ENCODE measurements at regions not wholly inside any gene's neighbourhood (a gene's known extent, or its start where the extent isn't known, plus 50 kb on each side); places are given as distances from the start of the nearest gene placed in this dataset.
"Not testable (repeated sequence)": the region's sequence is repeated elsewhere in the genome, so short reads cannot be mapped to it uniquely, and the experiment has no call there.

- TF ChIP-seq CTCF (IDR thresholded peaks at IDR 0.05; ENCODE audit: low read depth, low read length): no peak
- Histone ChIP-seq H3K36me3 (no peaks in the 10 kb centered on the region), H3K9me3 (ENCODE audit: low read depth) (no peaks in the 10 kb centered on the region), H3K4me3 (no peak overlapping the region), H3K4me1 (ENCODE audit: low read depth) (no peaks in the 10 kb centered on the region), H3K27me3 (no peaks in the 10 kb centered on the region), H3K27ac (no peak overlapping the region)
- no peak for DNase-seq (ENCODE audit: low read depth in 1 of 2, low spot score in 1 of 2)
These were observed 226.2 kb upstream of the DGKB start for GRCh38 chr7:15128716-15129115.

- H3K4me3 ChIP-seq; H3K9me3 ChIP-seq (ENCODE audit: low read depth); H3K27me3 ChIP-seq; DNase-seq (ENCODE audit: low read depth in 1 of 2, low spot score in 1 of 2); H3K36me3 ChIP-seq; H3K4me1 ChIP-seq (ENCODE audit: low read depth); H3K27ac ChIP-seq: not testable (repeated sequence)
These were observed 224.1 kb upstream of the DGKB start for GRCh38 chr7:15126653-15127052.

GRCh38 chr7:15123901-15124300, 221.3 kb upstream of the DGKB start:
- H3K9me3 ChIP-seq (ENCODE audit: low read depth): no peaks in the 10 kb centered on the region
- H3K4me3 ChIP-seq: no peak overlapping the region
- TF ChIP-seq CTCF (IDR thresholded peaks at IDR 0.05; ENCODE audit: low read depth, low read length): no peak
- no peak for DNase-seq (ENCODE audit: low read depth in 1 of 2, low spot score in 1 of 2)
- no peaks in the 10 kb centered on the region for H3K36me3 ChIP-seq
- H3K27me3 ChIP-seq: no peaks in the 10 kb centered on the region
- H3K27ac ChIP-seq: no peak overlapping the region
- H3K4me1 ChIP-seq (ENCODE audit: low read depth): no peaks in the 10 kb centered on the region

GRCh38 chr7:15113752-15114151, 211.2 kb upstream of the DGKB start:
- no peak for TF ChIP-seq CTCF (IDR thresholded peaks at IDR 0.05; ENCODE audit: low read depth, low read length)
- H3K27ac ChIP-seq: no peak overlapping the region
- H3K4me3 ChIP-seq: no peak overlapping the region
- no peaks in the 10 kb centered on the region for H3K36me3 ChIP-seq
- no peaks in the 10 kb centered on the region for H3K27me3 ChIP-seq
- H3K4me1 ChIP-seq (ENCODE audit: low read depth): no peaks in the 10 kb centered on the region
- no peaks in the 10 kb centered on the region for H3K9me3 ChIP-seq (ENCODE audit: low read depth)
- no peak for DNase-seq (ENCODE audit: low read depth in 1 of 2, low spot score in 1 of 2)

GRCh38 chr7:15105711-15106110, 203.2 kb upstream of the DGKB start:
- no peak for DNase-seq (ENCODE audit: low read depth in 1 of 2, low spot score in 1 of 2)
- Histone ChIP-seq H3K4me1 (ENCODE audit: low read depth) (no peaks in the 10 kb centered on the region), H3K27me3 (no peaks in the 10 kb centered on the region), H3K9me3 (ENCODE audit: low read depth) (no peaks in the 10 kb centered on the region), H3K27ac (no peak overlapping the region), H3K36me3 (no peaks in the 10 kb centered on the region), H3K4me3 (no peak overlapping the region)
- no peak for TF ChIP-seq CTCF (IDR thresholded peaks at IDR 0.05; ENCODE audit: low read depth, low read length)

GRCh38 chr7:15104411-15105092, 202.0 kb upstream of the DGKB start:
- Histone ChIP-seq H3K4me1 (ENCODE audit: low read depth) (no peaks in the 10 kb centered on the region), H3K9me3 (ENCODE audit: low read depth) (no peaks in the 10 kb centered on the region), H3K27ac (no peak overlapping the region), H3K27me3 (no peaks in the 10 kb centered on the region), H3K4me3 (no peak overlapping the region), H3K36me3 (no peaks in the 10 kb centered on the region)
- TF ChIP-seq CTCF (IDR thresholded peaks at IDR 0.05; ENCODE audit: low read depth, low read length): no peak
- DNase-seq (ENCODE audit: low read depth in 1 of 2, low spot score in 1 of 2): no peak
